GM12865 (cell line): ENCODE measurements at regions not wholly inside any gene's neighbourhood (a gene's known extent, or its start where the extent isn't known, plus 50 kb on each side); places are given as distances from the start of the nearest gene placed in this dataset.

Source experiments
- DNase-seq: peaks from one replicate; pipeline ENCODE4 v3.0.0; 2010; ENCODE audit warnings: low read depth
- H3K4me3 ChIP-seq: 2 replicates; pipeline ENCODE4 v1.5.1; 2011; ENCODE audit warnings: mild to moderate bottlenecking, low read depth, low read length, control low read depth
- TF ChIP-seq, protein P1 (sequence below): IDR thresholded peaks from 2 replicates; pipeline ENCODE4 v1.5.1; 2011; ENCODE audit warnings: low read length, control low read depth, low read depth, inconsistent platforms; ENCODE audit not compliant: insufficient read depth; ENCODE audit errors: missing control alignments

DNA sequence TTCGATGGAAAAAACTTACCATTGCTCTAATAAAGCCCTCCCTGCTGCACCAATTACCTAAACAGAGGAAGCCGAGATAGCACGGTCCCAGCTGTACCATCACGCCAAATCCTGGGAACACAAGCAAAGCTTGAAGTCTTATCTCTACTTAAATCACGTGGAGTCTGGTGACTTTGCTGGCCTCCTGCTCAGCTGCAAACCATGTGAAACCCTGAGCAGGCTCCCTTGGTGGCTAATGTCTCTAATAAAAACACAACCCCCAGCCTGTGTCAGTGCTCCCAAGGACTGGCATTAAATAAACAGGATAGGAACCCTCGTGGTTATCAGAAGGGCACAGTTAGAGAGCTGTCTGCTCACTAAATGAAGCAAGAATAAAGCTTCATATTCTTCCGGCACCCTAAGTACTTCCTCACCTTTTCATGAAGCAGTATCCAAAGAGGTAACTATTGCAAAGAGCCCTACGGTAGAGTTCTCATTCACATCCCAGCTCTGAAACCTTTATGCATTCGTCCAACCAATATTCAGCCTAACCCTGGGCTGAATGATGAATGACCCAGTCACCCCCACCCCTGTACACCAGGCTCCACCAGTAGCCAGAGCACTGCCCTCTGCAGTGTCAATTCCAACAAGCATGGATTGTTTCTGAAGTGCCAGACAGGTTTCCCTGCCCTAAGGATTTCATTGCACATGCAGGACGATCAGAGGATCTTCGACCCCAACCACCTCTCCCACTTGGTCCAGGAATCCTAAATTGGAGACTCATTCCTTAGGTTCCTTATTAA lies 452.7 kb upstream of the TMPO start:
- H3K4me3 ChIP-seq, result no peak overlapping the region
- no peak for DNase-seq

DNA sequence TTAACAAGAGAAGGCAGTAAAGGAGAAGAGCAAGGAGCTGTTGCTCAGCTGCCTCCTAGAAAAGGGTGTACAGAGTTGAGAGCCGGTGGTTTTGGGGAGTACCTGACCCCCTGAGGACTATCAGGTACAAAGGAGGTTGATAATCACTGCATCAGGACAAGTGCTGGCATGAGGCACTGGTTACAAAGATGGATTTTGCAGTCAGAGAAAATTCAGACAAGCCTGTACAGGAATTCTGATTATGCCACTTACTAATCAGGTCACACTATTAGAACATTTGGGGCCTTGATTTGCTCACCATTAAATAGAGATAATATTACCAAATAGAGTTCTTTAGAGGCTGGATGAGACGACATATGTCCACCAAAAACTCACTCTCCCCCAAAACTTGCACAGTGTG lies 450.9 kb upstream of the TMPO start:
- DNase-seq, result no peak
- no peak overlapping the region for H3K4me3 ChIP-seq
- TF ChIP-seq, protein P1, sequence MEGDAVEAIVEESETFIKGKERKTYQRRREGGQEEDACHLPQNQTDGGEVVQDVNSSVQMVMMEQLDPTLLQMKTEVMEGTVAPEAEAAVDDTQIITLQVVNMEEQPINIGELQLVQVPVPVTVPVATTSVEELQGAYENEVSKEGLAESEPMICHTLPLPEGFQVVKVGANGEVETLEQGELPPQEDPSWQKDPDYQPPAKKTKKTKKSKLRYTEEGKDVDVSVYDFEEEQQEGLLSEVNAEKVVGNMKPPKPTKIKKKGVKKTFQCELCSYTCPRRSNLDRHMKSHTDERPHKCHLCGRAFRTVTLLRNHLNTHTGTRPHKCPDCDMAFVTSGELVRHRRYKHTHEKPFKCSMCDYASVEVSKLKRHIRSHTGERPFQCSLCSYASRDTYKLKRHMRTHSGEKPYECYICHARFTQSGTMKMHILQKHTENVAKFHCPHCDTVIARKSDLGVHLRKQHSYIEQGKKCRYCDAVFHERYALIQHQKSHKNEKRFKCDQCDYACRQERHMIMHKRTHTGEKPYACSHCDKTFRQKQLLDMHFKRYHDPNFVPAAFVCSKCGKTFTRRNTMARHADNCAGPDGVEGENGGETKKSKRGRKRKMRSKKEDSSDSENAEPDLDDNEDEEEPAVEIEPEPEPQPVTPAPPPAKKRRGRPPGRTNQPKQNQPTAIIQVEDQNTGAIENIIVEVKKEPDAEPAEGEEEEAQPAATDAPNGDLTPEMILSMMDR, result no peak

More for the DNA sequence above, 452.7 kb upstream of the TMPO start:
- TF ChIP-seq, protein P1, result no peak

DNA sequence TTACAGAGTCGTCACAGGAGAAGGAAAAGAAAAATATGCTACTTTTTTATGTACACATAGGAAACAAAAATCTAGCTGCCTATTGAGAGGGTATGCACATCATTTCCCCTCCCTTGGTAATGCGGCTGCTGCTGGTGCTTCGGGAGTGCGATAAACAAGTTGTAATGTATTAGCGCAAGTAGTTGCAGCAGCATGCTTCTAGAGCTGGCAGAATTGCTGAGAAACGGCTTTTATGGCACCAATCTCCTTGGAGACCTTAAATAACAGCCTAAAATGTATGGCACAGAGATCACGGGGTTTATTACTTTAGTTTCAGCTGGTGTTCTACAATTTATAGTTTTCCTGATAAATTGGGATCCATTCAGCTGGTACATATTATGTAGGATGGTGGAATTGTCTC lies 447.6 kb upstream of the TMPO start:
- DNase-seq, result no peak
- H3K4me3 ChIP-seq, result no peak overlapping the region
- TF ChIP-seq, protein P1, result no peak

DNA sequence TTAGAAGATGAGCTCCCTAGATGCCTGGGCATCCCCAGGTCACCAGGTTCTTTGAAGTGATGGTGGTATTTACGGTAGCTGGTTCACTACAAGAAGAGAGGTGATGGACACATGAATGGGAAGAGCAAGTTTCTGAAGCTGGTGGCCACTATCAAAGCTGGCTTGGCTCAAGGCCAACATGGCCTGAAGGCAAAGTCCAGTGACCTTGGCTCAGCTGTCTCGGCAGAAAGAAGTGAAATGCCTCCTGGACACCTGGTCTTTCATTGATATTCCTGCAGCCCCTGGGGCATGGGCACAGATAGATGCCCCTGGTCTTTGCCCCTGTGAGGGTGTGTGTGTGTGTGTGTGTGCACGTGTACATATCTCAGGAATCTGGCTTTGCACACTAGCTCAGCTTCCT lies 441.8 kb upstream of the TMPO start:
- H3K4me3 ChIP-seq, result no peak overlapping the region
- TF ChIP-seq, protein P1, result no peak
- DNase-seq, result no peak

DNA sequence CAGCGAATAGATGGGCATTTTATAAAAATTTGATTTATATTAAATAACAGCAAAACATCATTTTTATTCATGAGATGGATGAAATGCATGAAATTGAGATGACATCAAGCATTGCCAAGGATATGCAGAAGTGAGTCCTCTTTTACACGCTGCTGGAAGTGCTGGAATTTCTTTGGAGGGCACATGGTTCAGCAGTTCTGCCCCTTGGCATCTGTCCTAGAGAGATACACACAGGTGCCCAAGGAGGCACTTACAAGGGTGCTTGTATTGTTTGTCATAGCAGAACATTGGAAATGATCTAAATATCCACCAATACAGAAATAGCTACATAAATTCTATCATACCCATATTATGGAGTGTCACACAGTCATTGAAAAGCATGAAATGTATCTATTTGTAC lies 441.1 kb upstream of the TMPO start:
- DNase-seq, result no peak
- no peak overlapping the region for H3K4me3 ChIP-seq
- TF ChIP-seq, protein P1, result no peak

DNA sequence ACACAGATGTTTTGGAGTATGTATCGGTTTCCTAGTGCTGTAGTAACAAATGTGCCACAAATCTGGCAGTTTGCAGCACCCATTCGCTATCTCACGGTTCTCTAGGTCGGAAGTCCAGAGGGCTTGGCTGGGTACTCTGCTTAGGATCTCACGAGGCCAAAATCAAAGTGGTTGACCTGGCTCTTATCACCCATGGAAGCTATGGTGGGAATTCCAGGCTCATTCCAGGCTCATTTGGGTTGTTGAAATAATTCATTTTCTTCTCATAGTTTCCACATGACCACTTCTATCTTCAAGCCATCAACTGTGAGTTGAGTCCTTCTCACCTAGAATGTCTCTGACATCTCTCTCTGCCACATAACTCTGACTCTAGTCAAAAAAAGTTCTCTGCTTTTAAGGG lies 431.0 kb upstream of the TMPO start:
- H3K4me3 ChIP-seq, result no peak overlapping the region
- TF ChIP-seq, protein P1, result no peak
- DNase-seq, result no peak

DNA sequence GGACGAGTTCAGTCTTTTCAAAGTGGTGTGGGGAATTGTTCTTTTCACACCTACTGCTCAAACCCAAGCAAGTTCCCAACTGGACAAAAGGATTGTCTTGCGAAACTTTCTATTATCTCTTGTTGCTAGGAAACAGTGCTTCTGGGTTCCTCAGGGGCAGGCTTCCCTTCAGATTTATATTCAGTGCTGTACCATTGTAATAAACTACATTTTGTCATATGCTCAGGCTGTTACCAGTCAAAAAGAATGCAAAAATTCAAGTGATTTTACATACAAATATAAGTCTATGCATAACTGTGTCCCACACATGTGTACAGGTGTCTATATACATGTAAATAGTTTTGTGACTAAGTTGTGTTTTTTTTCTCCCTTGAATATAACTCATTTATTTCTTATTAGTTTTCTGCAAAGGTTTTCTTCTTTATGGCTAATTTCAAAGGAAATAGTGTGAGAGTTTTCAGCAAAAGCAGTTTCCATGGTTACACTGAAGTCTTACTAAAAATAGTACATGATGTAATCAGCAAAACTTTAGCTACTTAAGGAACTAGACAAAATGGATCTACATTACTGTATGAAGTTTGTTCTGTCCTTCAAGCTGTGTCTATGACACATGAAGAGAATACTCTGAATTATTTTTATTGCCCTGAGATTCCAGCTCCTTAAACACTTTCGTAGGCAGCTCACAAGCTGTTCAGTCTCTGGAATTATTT lies 430.2 kb upstream of the TMPO start:
- TF ChIP-seq, protein P1, result no peak
- no peak for DNase-seq

More for the DNA sequence above, 430.2 kb upstream of the TMPO start:
- no peak overlapping the region for H3K4me3 ChIP-seq
